OCI-LY1 (cell line): ENCODE measurements at regions not wholly inside any gene's neighbourhood (a gene's known extent, or its start where the extent isn't known, plus 50 kb on each side); places are given as distances from the start of the nearest gene placed in this dataset.
"Not testable (repeated sequence)": the region's sequence is repeated elsewhere in the genome, so short reads cannot be mapped to it uniquely, and the experiment has no call there.

Experiments
- H2AFZ ChIP-seq: fragments of 200-600 bp; sonication (generic), shearing (Covaris generic); 2 replicates; pipeline ENCODE4 v1.6.0; 2014; ENCODE audit warnings: antibody characterized with exemption, mild to moderate bottlenecking, low read length
- H3F3A ChIP-seq: fragments of 200-600 bp; sonication (generic), shearing (Covaris generic); 2 replicates; pipeline ENCODE4 v1.6.0; 2014; ENCODE audit warnings: mild to moderate bottlenecking, antibody characterized with exemption, low read length, moderate library complexity; ENCODE audit not compliant: insufficient read depth
- H3K27ac ChIP-seq: fragments of 200-600 bp; sonication (generic); 2 replicates; pipeline ENCODE4 v1.5.1; 2014; ENCODE audit warnings: low read length, mixed run types, mild to moderate bottlenecking, low read depth; ENCODE audit not compliant: poor library complexity, severe bottlenecking
- H3K27me3 ChIP-seq: fragments of 200-600 bp; sonication (generic); 2 replicates; pipeline ENCODE4 v1.6.0; 2014; ENCODE audit warnings: antibody characterized with exemption, mild to moderate bottlenecking, low read length, moderate library complexity; ENCODE audit not compliant: insufficient read depth
- H3K36me3 ChIP-seq: fragments of 200-600 bp; sonication (generic); 2 replicates; pipeline ENCODE4 v1.6.1; 2014; ENCODE audit warnings: mild to moderate bottlenecking, antibody characterized with exemption, low read length, moderate library complexity, mixed read lengths; ENCODE audit not compliant: insufficient read depth
- H3K4me1 ChIP-seq: fragments of 200-600 bp; sonication (generic); 2 replicates; pipeline ENCODE4 v1.5.1; 2014; ENCODE audit warnings: mild to moderate bottlenecking, low read length, moderate library complexity; ENCODE audit not compliant: insufficient read depth, severe bottlenecking
- H3K4me2 ChIP-seq: fragments of 200-600 bp; sonication (generic), shearing (Covaris generic); 2 replicates; pipeline ENCODE4 v1.6.1; 2014; ENCODE audit warnings: low read length
- H3K4me3 ChIP-seq: fragments of 200-600 bp; sonication (generic); 2 replicates; pipeline ENCODE4 v1.5.1; 2014; ENCODE audit warnings: low read length, low read depth, mild to moderate bottlenecking, mixed read lengths; ENCODE audit not compliant: poor library complexity, severe bottlenecking
- H3K79me2 ChIP-seq: fragments of 200-600 bp; shearing (Covaris generic); 2 replicates; pipeline ENCODE4 v1.6.1; 2016; ENCODE audit warnings: mixed run types, low read length, mixed read lengths; ENCODE audit not compliant: insufficient read depth
- H3K9ac ChIP-seq: fragments of 200-600 bp; sonication (generic), shearing (Covaris generic); 2 replicates; pipeline ENCODE4 v1.6.1; 2014; ENCODE audit warnings: mild to moderate bottlenecking, low read length, mixed read lengths
- H3K9me2 ChIP-seq: fragments of 200-600 bp; sonication (generic), shearing (Covaris generic); 2 replicates; pipeline ENCODE4 v1.6.1; 2014; ENCODE audit warnings: low read depth, mild to moderate bottlenecking, low read length, mixed read lengths
- H3K9me3 ChIP-seq: fragments of 200-600 bp; shearing (Covaris generic); 2 replicates; pipeline ENCODE4 v1.6.1; 2014; ENCODE audit warnings: low read length, mixed read lengths
- H4K20me1 ChIP-seq: fragments of 200-600 bp; sonication (generic), shearing (Covaris generic); 2 replicates; pipeline ENCODE4 v1.6.0; 2016; ENCODE audit warnings: mild to moderate bottlenecking, low read length; ENCODE audit not compliant: insufficient read depth
- CTCF ChIP-seq: fragments of 200-600 bp; sonication (generic), shearing (Covaris generic); IDR thresholded peaks from 2 replicates; pipeline ENCODE4 v1.5.1; 2017; ENCODE audit warnings: mild to moderate bottlenecking, antibody characterized with exemption, low read length, moderate library complexity, mixed read lengths
- EZH2 ChIP-seq: fragments of 200-600 bp; sonication (generic), shearing (Covaris generic); IDR thresholded peaks from 2 replicates; pipeline ENCODE4 v1.8.0; 2017; ENCODE audit warnings: borderline replicate concordance, mixed run types, mild to moderate bottlenecking, antibody characterized with exemption, low read length, moderate library complexity, mixed read lengths

GRCh38 chr11:89626366-89626765, 83.7 kb upstream of the TRIM77 start:
- Histone ChIP-seq H3K9me3 (no peaks in the 10 kb centered on the region), H3K27me3 (no peaks in the 10 kb centered on the region), H3F3A (no peaks in the 10 kb centered on the region), H3K9ac (no peak overlapping the region), H3K36me3 (no peaks in the 10 kb centered on the region), H3K9me2 (no peaks in the 10 kb centered on the region), H3K79me2 (no peaks in the 10 kb centered on the region), H3K4me2 (no peak overlapping the region), H4K20me1 (no peaks in the 10 kb centered on the region), H2AFZ (no peak overlapping the region), H3K4me1 (no peaks in the 10 kb centered on the region), H3K4me3 (no peak overlapping the region), H3K27ac (no peak overlapping the region)
- TF ChIP-seq CTCF = no peak
- TF ChIP-seq EZH2 = no peak

GRCh38 chr11:89626881-89627280, 83.2 kb upstream of the TRIM77 start:
- not testable (repeated sequence) for H3K9ac ChIP-seq, H3K4me3 ChIP-seq, H3K27me3 ChIP-seq, H3K27ac ChIP-seq, H3K4me1 ChIP-seq, H3K4me2 ChIP-seq, H3K9me3 ChIP-seq, H3K79me2 ChIP-seq, H3F3A ChIP-seq, H2AFZ ChIP-seq, H3K36me3 ChIP-seq, H3K9me2 ChIP-seq, H4K20me1 ChIP-seq

- no peak overlapping the region for H3K4me2 ChIP-seq
- no peak overlapping the region for H3K4me3 ChIP-seq
- H4K20me1 ChIP-seq = no peaks in the 10 kb centered on the region
- H3F3A ChIP-seq = no peaks in the 10 kb centered on the region
- TF ChIP-seq CTCF = no peak
- no peak for TF ChIP-seq EZH2
- no peaks in the 10 kb centered on the region for H3K36me3 ChIP-seq
- H3K27ac ChIP-seq = no peak overlapping the region
- no peaks in the 10 kb centered on the region for H3K79me2 ChIP-seq
- H3K27me3 ChIP-seq = no peaks in the 10 kb centered on the region
- H3K9me3 ChIP-seq = no peaks in the 10 kb centered on the region
- H2AFZ ChIP-seq = no peak overlapping the region
- H3K4me1 ChIP-seq = no peaks in the 10 kb centered on the region
- H3K9me2 ChIP-seq = no peaks in the 10 kb centered on the region
- H3K9ac ChIP-seq = no peak overlapping the region
These were observed 76.9 kb upstream of the TRIM77 start for GRCh38 chr11:89633135-89633705.

GRCh38 chr11:89640777-89641176, 69.3 kb upstream of the TRIM77 start:
- not testable (repeated sequence) for H3F3A ChIP-seq, H3K4me1 ChIP-seq, H3K27ac ChIP-seq, H3K27me3 ChIP-seq, H2AFZ ChIP-seq, H3K9me3 ChIP-seq, H3K9me2 ChIP-seq, H4K20me1 ChIP-seq, H3K9ac ChIP-seq, H3K36me3 ChIP-seq, H3K79me2 ChIP-seq, H3K4me3 ChIP-seq, H3K4me2 ChIP-seq

- not testable (repeated sequence) for H3K36me3 ChIP-seq, H3K9me2 ChIP-seq, H3K9ac ChIP-seq, H3K4me2 ChIP-seq, H3F3A ChIP-seq, H3K4me3 ChIP-seq, H3K27me3 ChIP-seq, H3K4me1 ChIP-seq, H3K9me3 ChIP-seq, H4K20me1 ChIP-seq, H3K27ac ChIP-seq, H2AFZ ChIP-seq, H3K79me2 ChIP-seq
These were observed 61.9 kb upstream of the TRIM77 start for GRCh38 chr11:89648232-89648631.

- not testable (repeated sequence) for H3K27ac ChIP-seq, H2AFZ ChIP-seq, H3K9ac ChIP-seq, H3K9me3 ChIP-seq, H3K79me2 ChIP-seq, H3K36me3 ChIP-seq, H4K20me1 ChIP-seq, H3F3A ChIP-seq, H3K9me2 ChIP-seq, H3K4me2 ChIP-seq, H3K4me1 ChIP-seq, H3K4me3 ChIP-seq, H3K27me3 ChIP-seq
These were observed 61.1 kb upstream of the TRIM77 start for GRCh38 chr11:89648996-89649395.
